ENCODE measurements at regions not wholly inside any gene's neighbourhood (a gene's known extent, or its start where the extent isn't known, plus 50 kb on each side); places are given as distances from the start of the nearest gene placed in this dataset.

DNA sequence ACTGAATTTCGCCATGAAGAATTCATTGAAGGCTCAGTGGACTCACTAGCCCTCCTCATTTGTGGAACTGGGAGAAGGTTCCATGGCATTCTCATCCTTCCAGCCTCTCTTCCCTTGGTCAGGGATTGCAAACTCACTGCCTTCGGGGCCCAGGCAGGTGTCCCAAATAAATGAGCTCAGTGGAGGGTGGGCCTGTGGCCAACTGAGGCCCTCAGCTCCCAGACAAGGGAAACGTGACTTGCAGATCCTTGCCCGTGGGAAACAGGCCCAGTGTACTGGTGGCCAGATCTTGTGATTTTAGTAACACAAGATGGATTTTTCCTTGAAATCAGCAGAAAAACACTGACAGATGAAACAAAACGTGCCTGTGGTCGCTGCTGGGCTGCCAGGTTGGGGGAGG, 168.7 kb upstream of the CTBP2 start:
- Histone ChIP-seq H3K4me2 (ENCODE audit: control insufficient read depth, extremely low read depth, insufficient read depth, low read depth, low read length) (no peak overlapping the region), H3K27ac (ENCODE audit: control insufficient read depth, insufficient read depth, low read length) (no peak overlapping the region), H4K20me1 (ENCODE audit: control insufficient read depth, extremely low read depth, insufficient read depth, low read length) (no peaks in the 10 kb centered on the region), H3K79me2 (ENCODE audit: control insufficient read depth, insufficient read depth, low read length) (no peaks in the 10 kb centered on the region), H3K27me3 (ENCODE audit: control insufficient read depth, extremely low read depth, insufficient read depth, low read length) (peaks cover 11% of the 10 kb centered on the region), H3K4me3 (ENCODE audit: control insufficient read depth in 2 of 3, extremely low read depth in 1 of 3, insufficient read depth in 2 of 3, low read depth in 1 of 3, low read length in 3 of 3) (no peak overlapping the region), H2AFZ (ENCODE audit: control insufficient read depth, low read length) (no peak overlapping the region), H3K9me3 (ENCODE audit: control insufficient read depth, low read depth, low read length) (no peaks in the 10 kb centered on the region), H3K36me3 (ENCODE audit: control insufficient read depth in 2 of 2, extremely low read depth in 1 of 2, insufficient read depth in 2 of 2, low read length in 2 of 2) (no peaks in the 10 kb centered on the region), H3K9ac (ENCODE audit: control insufficient read depth, extremely low read depth, insufficient read depth, low read length) (no peak overlapping the region), H3K9me1 (ENCODE audit: control insufficient read depth, extremely low read depth, insufficient read depth, low read length) (no peaks in the 10 kb centered on the region), H3K4me1 (ENCODE audit: control insufficient read depth, extremely low read depth, insufficient read depth, low read length) (no peaks in the 10 kb centered on the region)
- dilution Hi-C loops (cut with MboI; ENCODE audit: extremely low pct_ligation_motif_present, low sequenced_read_pairs): no loop called here
- FAIRE-seq: no peak
- no peak for DNase-seq (ENCODE audit: low read depth, low spot score)
- TF ChIP-seq, protein P1, sequence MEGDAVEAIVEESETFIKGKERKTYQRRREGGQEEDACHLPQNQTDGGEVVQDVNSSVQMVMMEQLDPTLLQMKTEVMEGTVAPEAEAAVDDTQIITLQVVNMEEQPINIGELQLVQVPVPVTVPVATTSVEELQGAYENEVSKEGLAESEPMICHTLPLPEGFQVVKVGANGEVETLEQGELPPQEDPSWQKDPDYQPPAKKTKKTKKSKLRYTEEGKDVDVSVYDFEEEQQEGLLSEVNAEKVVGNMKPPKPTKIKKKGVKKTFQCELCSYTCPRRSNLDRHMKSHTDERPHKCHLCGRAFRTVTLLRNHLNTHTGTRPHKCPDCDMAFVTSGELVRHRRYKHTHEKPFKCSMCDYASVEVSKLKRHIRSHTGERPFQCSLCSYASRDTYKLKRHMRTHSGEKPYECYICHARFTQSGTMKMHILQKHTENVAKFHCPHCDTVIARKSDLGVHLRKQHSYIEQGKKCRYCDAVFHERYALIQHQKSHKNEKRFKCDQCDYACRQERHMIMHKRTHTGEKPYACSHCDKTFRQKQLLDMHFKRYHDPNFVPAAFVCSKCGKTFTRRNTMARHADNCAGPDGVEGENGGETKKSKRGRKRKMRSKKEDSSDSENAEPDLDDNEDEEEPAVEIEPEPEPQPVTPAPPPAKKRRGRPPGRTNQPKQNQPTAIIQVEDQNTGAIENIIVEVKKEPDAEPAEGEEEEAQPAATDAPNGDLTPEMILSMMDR (optimal IDR thresholded peaks at IDR 0.05 in 1 of 3, IDR thresholded peaks at IDR 0.05 in 1 of 3, conservative IDR thresholded peaks at IDR 0.05 in 1 of 3; ENCODE audit: extremely low read depth in 1 of 3, insufficient read depth in 2 of 3, low read length in 3 of 3): no peak
- TF ChIP-seq EZH2 (IDR thresholded peaks at IDR 0.05; ENCODE audit: low read length): no peak

DNA sequence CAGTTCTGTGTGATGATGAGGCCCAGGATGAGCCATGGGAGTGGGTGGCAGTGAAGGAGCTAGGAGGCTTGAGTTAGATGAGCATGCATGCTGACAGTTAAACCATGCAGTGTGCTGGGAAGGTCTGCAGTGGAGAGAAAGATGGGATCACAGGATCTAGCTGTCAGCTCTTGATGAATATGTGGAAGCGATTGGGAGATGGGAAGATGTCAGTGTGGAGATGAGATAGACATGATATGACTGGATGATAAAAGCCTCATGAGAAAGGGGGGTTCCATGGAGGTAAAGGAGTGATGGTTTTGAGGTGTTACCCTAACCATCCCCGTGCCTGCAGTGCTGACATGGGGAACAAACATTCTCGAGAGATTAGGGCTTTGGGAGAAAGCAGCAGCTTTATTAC, 165.0 kb upstream of the CTBP2 start:
- no peaks in the 10 kb centered on the region for H3K9me1 ChIP-seq (ENCODE audit: control insufficient read depth, extremely low read depth, insufficient read depth, low read length)
- H3K79me2 ChIP-seq (ENCODE audit: control insufficient read depth, insufficient read depth, low read length): no peaks in the 10 kb centered on the region
- H3K4me2 ChIP-seq (ENCODE audit: control insufficient read depth, extremely low read depth, insufficient read depth, low read depth, low read length): no peak overlapping the region
- H2AFZ ChIP-seq (ENCODE audit: control insufficient read depth, low read length): no peak overlapping the region
- FAIRE-seq (no peak), DNase-seq (ENCODE audit: low read depth, low spot score) (no peak)
- dilution Hi-C loops (cut with MboI; ENCODE audit: extremely low pct_ligation_motif_present, low sequenced_read_pairs): no loop called here
- H3K27me3 ChIP-seq (ENCODE audit: control insufficient read depth, extremely low read depth, insufficient read depth, low read length): peaks cover 14% of the 10 kb centered on the region
- no peaks in the 10 kb centered on the region for H3K4me1 ChIP-seq (ENCODE audit: control insufficient read depth, extremely low read depth, insufficient read depth, low read length)
- H3K27ac ChIP-seq (ENCODE audit: control insufficient read depth, insufficient read depth, low read length): no peak overlapping the region
- H4K20me1 ChIP-seq (ENCODE audit: control insufficient read depth, extremely low read depth, insufficient read depth, low read length): no peaks in the 10 kb centered on the region
- TF ChIP-seq, protein P1 (optimal IDR thresholded peaks at IDR 0.05 in 1 of 3, IDR thresholded peaks at IDR 0.05 in 1 of 3, conservative IDR thresholded peaks at IDR 0.05 in 1 of 3; ENCODE audit: extremely low read depth in 1 of 3, insufficient read depth in 2 of 3, low read length in 3 of 3): no peak
- no peak for TF ChIP-seq EZH2 (IDR thresholded peaks at IDR 0.05; ENCODE audit: low read length)
- no peaks in the 10 kb centered on the region for H3K36me3 ChIP-seq (ENCODE audit: control insufficient read depth in 2 of 2, extremely low read depth in 1 of 2, insufficient read depth in 2 of 2, low read length in 2 of 2)
- H3K4me3 ChIP-seq (ENCODE audit: control insufficient read depth in 2 of 3, extremely low read depth in 1 of 3, insufficient read depth in 2 of 3, low read depth in 1 of 3, low read length in 3 of 3): no peak overlapping the region
- no peak overlapping the region for H3K9ac ChIP-seq (ENCODE audit: control insufficient read depth, extremely low read depth, insufficient read depth, low read length)
- H3K9me3 ChIP-seq (ENCODE audit: control insufficient read depth, low read depth, low read length): no peaks in the 10 kb centered on the region

All from keratinocyte (primary cell).